ENCODE measurements at regions not wholly inside any gene's neighbourhood (a gene's known extent, or its start where the extent isn't known, plus 50 kb on each side); places are given as distances from the start of the nearest gene placed in this dataset.

GRCh38 chr6:139613496-139613895 is 239.0 kb upstream of the CITED2 start:
- Histone ChIP-seq H3K4me3 (no peak overlapping the region), H3K27me3 (no peaks in the 10 kb centered on the region), H3K36me3 (no peaks in the 10 kb centered on the region), H3K27ac (no peak overlapping the region), H3K4me1 (no peaks in the 10 kb centered on the region), H3K9me3 (no peaks in the 10 kb centered on the region)
- WGBS, 4 donors = 84 to 95% (median 88%) methylated on average over 1 of the region's 1 CpG
- DNase-seq (no peak), ATAC-seq (no peak)
- TF ChIP-seq, protein P1, sequence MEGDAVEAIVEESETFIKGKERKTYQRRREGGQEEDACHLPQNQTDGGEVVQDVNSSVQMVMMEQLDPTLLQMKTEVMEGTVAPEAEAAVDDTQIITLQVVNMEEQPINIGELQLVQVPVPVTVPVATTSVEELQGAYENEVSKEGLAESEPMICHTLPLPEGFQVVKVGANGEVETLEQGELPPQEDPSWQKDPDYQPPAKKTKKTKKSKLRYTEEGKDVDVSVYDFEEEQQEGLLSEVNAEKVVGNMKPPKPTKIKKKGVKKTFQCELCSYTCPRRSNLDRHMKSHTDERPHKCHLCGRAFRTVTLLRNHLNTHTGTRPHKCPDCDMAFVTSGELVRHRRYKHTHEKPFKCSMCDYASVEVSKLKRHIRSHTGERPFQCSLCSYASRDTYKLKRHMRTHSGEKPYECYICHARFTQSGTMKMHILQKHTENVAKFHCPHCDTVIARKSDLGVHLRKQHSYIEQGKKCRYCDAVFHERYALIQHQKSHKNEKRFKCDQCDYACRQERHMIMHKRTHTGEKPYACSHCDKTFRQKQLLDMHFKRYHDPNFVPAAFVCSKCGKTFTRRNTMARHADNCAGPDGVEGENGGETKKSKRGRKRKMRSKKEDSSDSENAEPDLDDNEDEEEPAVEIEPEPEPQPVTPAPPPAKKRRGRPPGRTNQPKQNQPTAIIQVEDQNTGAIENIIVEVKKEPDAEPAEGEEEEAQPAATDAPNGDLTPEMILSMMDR (IDR thresholded peaks at IDR 0.05) = no peak
- no peak for TF ChIP-seq POLR2A (IDR thresholded peaks at IDR 0.05)
- intact Hi-C loops (cut with DNase I) = no loop called here

GRCh38 chr6:139612135-139612465 is 237.7 kb upstream of the CITED2 start:
- Histone ChIP-seq H3K4me3 (no peak overlapping the region), H3K27ac (no peak overlapping the region), H3K27me3 (no peaks in the 10 kb centered on the region), H3K4me1 (peaks cover 0 to 6% (median 0%) of the 10 kb centered on the region in 12 donors), H3K9me3 (no peaks in the 10 kb centered on the region), H3K36me3 (no peaks in the 10 kb centered on the region)
- no peak for DNase-seq
- intact Hi-C loops (cut with DNase I) = no loop called here
- TF ChIP-seq, protein P1 (IDR thresholded peaks at IDR 0.05) = no peak
- TF ChIP-seq POLR2A (IDR thresholded peaks at IDR 0.05) = no peak
- no peak for ATAC-seq

GRCh38 chr6:139611327-139612134 is 237.1 kb upstream of the CITED2 start:
- no peak for ATAC-seq
- Histone ChIP-seq H3K9me3 (no peaks in the 10 kb centered on the region), H3K36me3 (no peaks in the 10 kb centered on the region), H3K4me1 (peaks cover 0 to 6% (median 0%) of the 10 kb centered on the region in 12 donors), H3K27ac (no peak overlapping the region), H3K27me3 (no peaks in the 10 kb centered on the region), H3K4me3 (no peak overlapping the region)
- no peak for DNase-seq
- no peak for TF ChIP-seq POLR2A (IDR thresholded peaks at IDR 0.05)
- TF ChIP-seq, protein P1 (IDR thresholded peaks at IDR 0.05) = no peak
- WGBS, 4 donors = 67 to 77% (median 75%) methylated on average over 8 of the region's 8 CpGs
- intact Hi-C loops (cut with DNase I) = no loop called here

DNA sequence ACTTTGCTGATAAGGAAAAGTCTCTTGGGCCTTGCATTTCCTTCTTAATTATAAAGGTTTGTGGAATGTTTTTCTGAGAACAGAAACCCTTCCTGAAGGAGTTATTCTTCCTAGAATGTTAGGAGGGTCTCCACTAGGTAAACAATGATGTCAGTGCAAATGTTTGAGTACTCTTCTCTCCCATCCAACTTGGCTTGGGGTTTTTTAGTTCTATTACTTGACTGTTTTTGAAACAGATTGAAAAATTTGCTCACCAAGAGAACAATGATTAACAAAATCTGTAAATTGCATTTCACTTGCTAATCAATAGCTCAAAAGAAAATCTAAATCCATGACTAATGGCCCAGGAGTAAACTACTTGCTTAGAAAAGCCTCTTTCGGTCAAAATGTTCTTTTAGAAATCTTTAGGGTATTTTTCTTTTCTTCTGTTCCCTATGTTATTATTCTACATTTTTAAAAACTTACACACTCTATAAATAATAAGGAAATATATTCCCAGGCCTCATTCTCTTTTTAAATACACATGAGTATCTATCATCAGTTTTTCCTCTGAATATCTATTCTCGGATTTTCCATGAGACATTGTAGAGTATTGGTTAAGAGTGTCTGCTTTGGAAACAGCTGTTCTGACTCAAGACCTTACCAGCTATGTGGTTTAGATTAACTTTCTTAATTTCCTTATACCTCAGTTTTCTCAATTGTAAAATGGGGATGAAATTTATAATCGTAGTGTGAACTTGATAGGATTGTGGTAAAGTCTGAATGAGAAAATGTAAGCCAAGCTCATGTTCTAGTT is 234.2 kb upstream of the CITED2 start:
- Histone ChIP-seq H3K36me3 (no peaks in the 10 kb centered on the region), H3K27ac (no peak overlapping the region), H3K4me3 (no peak overlapping the region), H3K4me1 (peaks cover 0 to 6% (median 0%) of the 10 kb centered on the region in 12 donors), H3K27me3 (no peaks in the 10 kb centered on the region), H3K9me3 (peaks cover 0 to 3% (median 0%) of the 10 kb centered on the region in 12 donors)
- intact Hi-C loops (cut with DNase I) = no loop called here
- TF ChIP-seq, protein P1 (IDR thresholded peaks at IDR 0.05) = no peak
- TF ChIP-seq POLR2A (IDR thresholded peaks at IDR 0.05) = no peak
- ATAC-seq = no peak
- WGBS, 4 donors = 83 to 89% (median 85%) methylated on average over 3 of the region's 3 CpGs
- DNase-seq = no peak

Measured in heart left ventricle (tissue), 16 donors.